PC-9 (cell line): ENCODE measurements at regions not wholly inside any gene's neighbourhood (a gene's known extent, or its start where the extent isn't known, plus 50 kb on each side); places are given as distances from the start of the nearest gene placed in this dataset.

Experiments
- CTCF ChIP-seq: fragments of 200-600 bp; sonication (generic); conservative IDR thresholded peaks from 2 replicates; pipeline ENCODE4 v1.6.1; 2017; ENCODE audit warnings: mixed run types, antibody characterized with exemption, mild to moderate bottlenecking, moderate library complexity
- EZH2 ChIP-seq: fragments of 200-600 bp; sonication (generic); IDR thresholded peaks from 2 replicates; pipeline ENCODE4 v1.8.0; 2017; ENCODE audit warnings: antibody characterized with exemption, low read depth

- TF ChIP-seq CTCF (no peak), EZH2 (no peak)
These were observed 145.0 kb upstream of the ARHGAP20 start for GRCh38 chr11:110856996-110857812.
